IPS DF 6.9 (cell line): ENCODE measurements at regions not wholly inside any gene's neighbourhood (a gene's known extent, or its start where the extent isn't known, plus 50 kb on each side); places are given as distances from the start of the nearest gene placed in this dataset.

Source experiments
- DNase-seq: peaks from one replicate; pipeline ENCODE4 v3.0.0-alpha.2; 2013; ENCODE audit warnings: low read depth, low spot score
- H3K27ac ChIP-seq: one replicate; pipeline ENCODE4 v1.5.1; 2013; ENCODE audit warnings: low read length, control low read depth
- H3K27me3 ChIP-seq: 2 replicates; pipeline ENCODE4 v1.6.1; 2013; ENCODE audit warnings: mild to moderate bottlenecking, low read length; ENCODE audit not compliant: control insufficient read depth, insufficient read depth
- H3K36me3 ChIP-seq: 2 replicates; pipeline ENCODE4 v1.6.1; 2013; ENCODE audit warnings: low read length; ENCODE audit not compliant: control insufficient read depth, insufficient read depth
- H3K4me1 ChIP-seq: 2 replicates; pipeline ENCODE4 v1.6.1; 2013; ENCODE audit warnings: low read length; ENCODE audit not compliant: control insufficient read depth, insufficient read depth
- H3K4me3 ChIP-seq: 2 replicates; pipeline ENCODE4 v1.5.1; 2013; ENCODE audit warnings: mild to moderate bottlenecking, low read length
- H3K9me3 ChIP-seq: 2 replicates; pipeline ENCODE4 v1.6.1; 2013; ENCODE audit warnings: low read length, inconsistent platforms; ENCODE audit not compliant: control insufficient read depth, insufficient read depth
- WGBS: extraction: QIAGEN DNeasy Blood & Tissue Kit; methylation state at CpG from one replicate; pipeline ENCODE4 v1.1.7; 2013; ENCODE audit warnings: mixed read lengths, missing lambda C conversion rate; ENCODE audit not compliant: insufficient read length, insufficient coverage; 5-methylcytosine and 5-hydroxymethylcytosine counted together

DNA sequence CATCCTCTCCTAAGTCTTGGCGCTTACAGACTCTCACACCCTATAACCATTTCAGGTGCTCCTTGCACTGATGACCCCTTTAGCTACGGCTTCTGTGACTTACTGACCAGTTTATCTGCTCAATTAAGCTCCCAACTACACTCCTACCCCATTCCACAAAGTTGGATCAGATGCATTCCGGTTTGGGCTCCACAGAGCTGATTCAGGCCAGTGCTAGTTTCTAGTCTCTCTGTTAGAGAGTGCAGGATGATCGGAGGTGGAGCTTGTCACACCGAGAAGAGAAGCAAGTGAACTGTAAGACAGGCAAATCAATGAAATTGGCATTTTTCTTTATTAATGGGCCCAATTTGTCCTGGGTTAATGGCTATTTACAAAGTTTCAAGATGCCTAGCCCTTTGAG, 436.8 kb upstream of the CADM1 start:
- H3K27me3 ChIP-seq: no peaks in the 10 kb centered on the region
- H3K27ac ChIP-seq: no peak overlapping the region
- no peak for DNase-seq
- no peaks in the 10 kb centered on the region for H3K36me3 ChIP-seq
- no CpG with 5 or more reads among the region's 5 CpGs for WGBS
- no peaks in the 10 kb centered on the region for H3K4me1 ChIP-seq
- no peak overlapping the region for H3K4me3 ChIP-seq
- H3K9me3 ChIP-seq: no peaks in the 10 kb centered on the region

DNA sequence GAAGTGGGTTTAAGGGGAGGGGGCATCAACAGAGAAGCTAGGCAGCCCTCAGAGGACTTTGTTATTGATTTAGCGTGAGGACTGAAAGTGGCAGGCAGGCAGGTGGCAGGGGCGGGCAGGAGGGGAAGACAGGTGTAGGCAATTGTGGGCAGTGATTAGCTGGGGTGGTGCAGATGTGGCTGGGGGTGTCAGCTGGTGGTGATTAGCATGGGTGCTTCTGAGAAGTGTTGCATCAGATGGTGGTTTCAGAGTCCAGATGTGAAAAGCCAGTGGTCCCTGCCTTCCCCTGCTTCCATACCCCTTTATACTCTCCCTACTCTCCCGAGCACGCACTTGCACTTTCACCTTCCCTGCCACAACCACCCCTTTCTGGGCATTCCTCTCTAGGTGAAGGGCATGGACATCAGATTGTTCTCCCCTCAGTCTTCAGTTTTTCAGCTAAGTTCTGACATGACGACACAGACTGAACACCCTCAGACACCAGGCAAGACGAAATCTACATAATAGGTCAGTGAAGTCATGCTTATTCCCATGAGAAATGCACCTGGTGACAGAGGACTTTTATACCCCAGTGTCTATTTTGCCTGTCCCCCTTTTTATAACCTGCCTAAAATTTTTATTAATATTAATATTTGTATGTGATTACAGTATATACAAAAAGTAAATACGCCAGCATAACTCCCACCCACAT, 435.7 kb upstream of the CADM1 start:
- whole genome bisulfite sequencing: no CpG with 5 or more reads among the region's 7 CpGs
- Histone ChIP-seq H3K4me1 (no peaks in the 10 kb centered on the region), H3K4me3 (no peak overlapping the region), H3K9me3 (no peaks in the 10 kb centered on the region), H3K27me3 (no peaks in the 10 kb centered on the region), H3K36me3 (no peaks in the 10 kb centered on the region), H3K27ac (no peak overlapping the region)
- no peak for DNase-seq

DNA sequence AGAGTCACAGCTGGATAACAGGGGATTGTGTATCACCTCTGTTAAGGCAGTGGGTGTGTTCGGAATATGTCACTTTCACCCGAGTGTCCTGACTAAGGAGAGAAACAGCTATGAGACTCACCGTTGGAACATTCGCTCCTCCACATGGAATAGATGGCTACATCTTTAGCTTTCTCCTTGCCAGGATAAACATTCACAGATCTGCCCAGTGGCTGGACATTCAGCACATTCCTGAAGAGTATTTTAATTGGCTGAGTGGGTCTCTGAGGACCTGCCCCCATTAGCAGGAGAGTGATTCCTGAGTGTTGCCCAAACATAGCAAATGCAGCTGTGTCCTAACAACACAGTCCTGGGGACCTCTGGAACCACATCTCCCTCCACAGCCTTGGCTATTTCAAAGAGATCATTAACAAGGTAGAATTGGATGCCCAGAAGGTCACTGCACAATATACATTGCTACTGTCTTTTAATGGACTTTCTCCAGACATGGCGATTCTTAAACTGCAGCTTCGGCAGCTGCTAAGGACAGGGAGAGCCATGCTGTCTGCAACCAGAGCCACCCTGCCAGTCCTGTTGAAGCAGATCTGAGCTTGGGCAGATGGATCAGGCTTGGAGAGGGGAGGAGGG, 435.0 kb upstream of the CADM1 start:
- no peaks in the 10 kb centered on the region for H3K9me3 ChIP-seq
- no CpG with 5 or more reads among the region's 6 CpGs for WGBS
- H3K27ac ChIP-seq: no peak overlapping the region
- H3K27me3 ChIP-seq: no peaks in the 10 kb centered on the region
- H3K36me3 ChIP-seq: no peaks in the 10 kb centered on the region
- DNase-seq: no peak
- H3K4me3 ChIP-seq: no peak overlapping the region
- no peaks in the 10 kb centered on the region for H3K4me1 ChIP-seq

GRCh38 chr11:115933564-115933963, 429.3 kb upstream of the CADM1 start:
- H3K4me3 ChIP-seq: no peak overlapping the region
- no peak overlapping the region for H3K27ac ChIP-seq
- no peaks in the 10 kb centered on the region for H3K4me1 ChIP-seq
- no peaks in the 10 kb centered on the region for H3K27me3 ChIP-seq
- DNase-seq: no peak
- WGBS: no CpG with 5 or more reads among the region's 4 CpGs
- H3K9me3 ChIP-seq: no peaks in the 10 kb centered on the region
- H3K36me3 ChIP-seq: no peaks in the 10 kb centered on the region

- Histone ChIP-seq H3K4me3 (no peak overlapping the region), H3K27ac (no peak overlapping the region), H3K36me3 (no peaks in the 10 kb centered on the region), H3K27me3 (no peaks in the 10 kb centered on the region), H3K9me3 (no peaks in the 10 kb centered on the region), H3K4me1 (no peaks in the 10 kb centered on the region)
- no peak for DNase-seq
- WGBS: no CpG with 5 or more reads among the region's 1 CpG
Measured at GRCh38 chr11:115931548-115932083, 427.4 kb upstream of the CADM1 start.

DNA sequence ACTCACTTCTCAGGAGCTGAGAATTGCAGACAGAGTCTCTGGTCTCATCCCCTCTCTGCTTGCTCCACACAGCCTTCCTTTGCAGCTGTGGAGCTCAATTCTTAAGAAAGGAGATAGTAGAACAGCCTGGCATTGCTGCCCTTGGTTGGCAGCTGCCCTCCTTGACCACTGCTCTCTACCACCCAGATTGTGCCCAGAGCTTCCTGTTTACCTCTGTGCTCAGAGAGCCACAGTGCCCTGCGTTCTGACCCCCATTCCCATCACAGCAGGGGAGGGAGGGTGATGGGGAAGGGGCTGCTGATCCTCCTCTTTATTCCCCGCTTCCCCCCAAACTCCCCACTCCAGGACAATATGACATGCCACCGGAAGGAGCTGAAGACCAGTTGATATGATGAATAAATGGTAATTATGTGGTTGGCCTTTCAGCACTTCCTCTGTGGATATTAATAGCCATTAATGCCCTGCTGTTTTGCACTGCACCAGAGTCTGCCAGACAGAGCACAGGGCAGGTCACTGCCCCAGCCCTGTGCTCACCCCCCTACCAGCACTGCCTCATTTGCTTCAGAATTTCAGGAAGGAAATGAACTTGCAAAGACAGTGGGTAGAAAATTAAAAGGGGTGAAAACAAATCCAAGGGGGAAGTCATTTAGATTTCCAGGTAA, 426.8 kb upstream of the CADM1 start:
- Histone ChIP-seq H3K36me3 (no peaks in the 10 kb centered on the region), H3K4me3 (no peak overlapping the region), H3K9me3 (no peaks in the 10 kb centered on the region), H3K27ac (no peak overlapping the region), H3K4me1 (no peaks in the 10 kb centered on the region), H3K27me3 (no peaks in the 10 kb centered on the region)
- WGBS: no CpG with 5 or more reads among the region's 3 CpGs
- DNase-seq: no peak

GRCh38 chr11:115930291-115930690, 426.1 kb upstream of the CADM1 start:
- Histone ChIP-seq H3K36me3 (no peaks in the 10 kb centered on the region), H3K27me3 (no peaks in the 10 kb centered on the region), H3K9me3 (no peaks in the 10 kb centered on the region), H3K4me3 (no peak overlapping the region), H3K4me1 (no peaks in the 10 kb centered on the region), H3K27ac (no peak overlapping the region)
- DNase-seq: no peak
- WGBS: no CpG with 5 or more reads among the region's 2 CpGs

DNA sequence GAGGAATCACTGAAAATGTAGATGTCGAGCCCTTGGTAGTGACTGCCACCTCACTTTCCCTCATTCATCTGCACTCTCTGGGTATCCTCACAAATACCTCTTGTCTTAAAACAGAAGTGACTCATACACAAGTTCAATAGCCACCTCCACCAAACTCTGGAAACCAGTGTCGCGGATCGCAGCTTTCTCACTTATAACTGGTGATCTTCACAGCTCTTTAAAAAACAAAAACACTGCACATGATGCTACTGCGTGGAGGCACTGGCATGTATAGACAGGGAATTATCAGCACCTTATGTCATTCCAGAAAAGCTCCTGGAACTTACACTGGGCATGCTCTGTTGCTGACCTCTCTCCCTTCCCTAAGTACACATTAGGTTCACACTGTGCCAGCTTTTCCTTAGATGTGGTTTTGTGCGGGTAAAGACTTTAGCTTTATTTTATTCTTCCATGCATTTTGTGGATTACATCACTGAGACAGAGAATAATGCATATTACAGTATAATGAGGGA, 425.5 kb upstream of the CADM1 start:
- H3K4me1 ChIP-seq: no peaks in the 10 kb centered on the region
- no peak overlapping the region for H3K27ac ChIP-seq
- DNase-seq: no peak
- no peak overlapping the region for H3K4me3 ChIP-seq
- no peaks in the 10 kb centered on the region for H3K36me3 ChIP-seq
- H3K27me3 ChIP-seq: no peaks in the 10 kb centered on the region
- no peaks in the 10 kb centered on the region for H3K9me3 ChIP-seq
- WGBS: no CpG with 5 or more reads among the region's 6 CpGs

DNA sequence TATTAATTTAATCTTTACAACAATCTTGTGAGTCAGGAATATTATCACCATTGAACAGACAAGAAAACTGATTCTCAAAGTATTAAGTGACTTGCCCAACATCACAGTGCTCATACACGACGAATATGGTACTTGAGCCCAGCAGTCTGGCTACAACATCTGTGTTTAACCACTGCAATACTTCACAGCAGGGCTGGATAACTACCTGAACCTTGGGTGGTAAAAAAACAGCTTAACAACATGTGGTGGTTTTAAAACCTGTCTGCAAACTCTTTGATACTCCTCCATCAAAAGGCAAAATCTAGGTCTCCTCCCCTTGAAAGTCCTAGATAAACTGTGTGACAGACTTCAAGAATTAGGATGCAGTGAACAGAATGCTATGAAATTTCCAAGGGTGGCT, 424.6 kb upstream of the CADM1 start:
- Histone ChIP-seq H3K27me3 (no peaks in the 10 kb centered on the region), H3K4me3 (no peak overlapping the region), H3K27ac (no peak overlapping the region), H3K9me3 (no peaks in the 10 kb centered on the region), H3K4me1 (no peaks in the 10 kb centered on the region), H3K36me3 (no peaks in the 10 kb centered on the region)
- DNase-seq: no peak
- no CpG with 5 or more reads among the region's 2 CpGs for WGBS

- H3K27me3 ChIP-seq: no peaks in the 10 kb centered on the region
- H3K36me3 ChIP-seq: no peaks in the 10 kb centered on the region
- no peak for DNase-seq
- H3K4me1 ChIP-seq: no peaks in the 10 kb centered on the region
- no peak overlapping the region for H3K27ac ChIP-seq
- no CpG with 5 or more reads among the region's 8 CpGs for WGBS
- H3K4me3 ChIP-seq: no peak overlapping the region
- H3K9me3 ChIP-seq: no peaks in the 10 kb centered on the region
Measured at GRCh38 chr11:115927823-115928329, 423.7 kb upstream of the CADM1 start.
